Lung (tissue), 11 donors: ENCODE measurements at regions not wholly inside any gene's neighbourhood (a gene's known extent, or its start where the extent isn't known, plus 50 kb on each side); places are given as distances from the start of the nearest gene placed in this dataset.

ENCODE experiments used
- ATAC-seq: fragments of 200-7000 bp; cut with Tn5 transposase; one replicate; pipeline ENCODE4 v1.9.1; 2020; ENCODE audit warnings: moderate number of reproducible peaks; ENCODE audit not compliant: insufficient read depth, low FRiP score
- DNase-seq, 3 donors: peaks; one replicate each; pipeline ENCODE4 v3.0.0-alpha.2; 2013 to 2017
- H3K27ac ChIP-seq, 2 donors: one replicate each; pipeline ENCODE4 v1.5.1; 2013; ENCODE audit warnings: mild to moderate bottlenecking in 2 of 2, moderate library complexity in 2 of 2, control low read depth in 1 of 2, inconsistent platforms in 1 of 2, low read depth in 1 of 2, low read length in 1 of 2
- H3K27me3 ChIP-seq, 3 donors: one replicate each; pipeline ENCODE4 v1.5.1; 2013; ENCODE audit warnings: low read length in 2 of 3; ENCODE audit not compliant: control insufficient read depth in 3 of 3, insufficient read depth in 3 of 3
- H3K36me3 ChIP-seq, 4 donors: one replicate each; pipeline ENCODE4 v1.5.1; 2013; ENCODE audit warnings: low read length in 4 of 4, mild to moderate bottlenecking in 1 of 4, moderate library complexity in 1 of 4; ENCODE audit not compliant: control insufficient read depth in 4 of 4, insufficient read depth in 4 of 4
- H3K4me1 ChIP-seq, 5 donors: one replicate each; pipeline ENCODE4 v1.5.1; 2013; ENCODE audit warnings: low read length in 5 of 5, mild to moderate bottlenecking in 2 of 5, moderate library complexity in 1 of 5; ENCODE audit not compliant: control insufficient read depth in 5 of 5, insufficient read depth in 5 of 5
- H3K4me3 ChIP-seq: one replicate; pipeline ENCODE4 v1.5.1; 2013; ENCODE audit warnings: mild to moderate bottlenecking, control low read depth, moderate library complexity
- H3K9ac ChIP-seq, 2 donors: one replicate each; pipeline ENCODE4 v1.5.1; 2013; ENCODE audit warnings: low read length in 2 of 2, control low read depth in 1 of 2; ENCODE audit not compliant: insufficient read depth in 1 of 2
- H3K9me3 ChIP-seq, 4 donors: one replicate each; pipeline ENCODE4 v1.5.1; 2013; ENCODE audit warnings: low read length in 3 of 4, mild to moderate bottlenecking in 1 of 4, moderate library complexity in 1 of 4; ENCODE audit not compliant: control insufficient read depth in 4 of 4, insufficient read depth in 3 of 4
- CTCF ChIP-seq: IDR thresholded peaks from 2 replicates; pipeline ENCODE4 v1.5.1; 2012; ENCODE audit warnings: mild to moderate bottlenecking; ENCODE audit errors: control extremely low read depth, extremely low read depth
- WGBS, 2 donors: extraction: QIAGEN DNeasy Blood & Tissue Kit; methylation state at CpG; one replicate each; pipeline ENCODE4 v1.1.7; 2013; 5-methylcytosine and 5-hydroxymethylcytosine counted together
- donor health status: control.
- donor health status: control.
- donor health status: Bipolar disorder and iron deficiency.
- donor health status: healthy.
- donor health status: DM: yes; HTN: yes; CAD: no.

- Histone ChIP-seq H3K4me3 (no peak overlapping the region), H3K36me3 (no peaks in the 10 kb centered on the region), H3K4me1 (peaks cover 0 to 5% (median 0%) of the 10 kb centered on the region in 5 donors), H3K27ac (no peak overlapping the region), H3K27me3 (no peaks in the 10 kb centered on the region), H3K9ac (no peak overlapping the region), H3K9me3 (peaks cover 0 to 21% (median 1%) of the 10 kb centered on the region in 4 donors)
- ATAC-seq (no peak), DNase-seq (no peak)
- TF ChIP-seq CTCF = no peak
- 68 to 87% methylated on average over 6 of the region's 6 CpGs for WGBS, 2 donors
These were observed 283.3 kb upstream of the IRX1 start for GRCh38 chr5:3312299-3312698.

GRCh38 chr5:3311433-3311832 is 284.2 kb upstream of the IRX1 start:
- DNase-seq (no peak), ATAC-seq (no peak)
- Histone ChIP-seq H3K4me3 (no peak overlapping the region), H3K36me3 (no peaks in the 10 kb centered on the region), H3K9me3 (peaks cover 0 to 21% (median 1%) of the 10 kb centered on the region in 4 donors), H3K9ac (no peak overlapping the region), H3K4me1 (peaks cover 0 to 5% (median 0%) of the 10 kb centered on the region in 5 donors), H3K27me3 (no peaks in the 10 kb centered on the region), H3K27ac (no peak overlapping the region)
- no peak for TF ChIP-seq CTCF
- 71 to 81% methylated on average over 8 of the region's 8 CpGs for WGBS, 2 donors

GRCh38 chr5:3310541-3311261 is 284.9 kb upstream of the IRX1 start:
- Histone ChIP-seq H3K36me3 (no peaks in the 10 kb centered on the region), H3K27me3 (no peaks in the 10 kb centered on the region), H3K9ac (no peak overlapping the region), H3K27ac (no peak overlapping the region), H3K4me3 (no peak overlapping the region), H3K9me3 (peaks cover 0 to 21% (median 1%) of the 10 kb centered on the region in 4 donors), H3K4me1 (peaks cover 0 to 5% (median 0%) of the 10 kb centered on the region in 5 donors)
- no peak for TF ChIP-seq CTCF
- peak in 2 of 3 donors; percentile 43 to 56 for DNase-seq
- 66 to 81% methylated on average over 26 of the region's 26 CpGs for WGBS, 2 donors
- peak; percentile 49 for ATAC-seq
